Activated CD8-positive, alpha-beta memory T cell treated with anti-CD3 and anti-CD28 coated beads for 1 hour (primary cell): ENCODE measurements at regions not wholly inside any gene's neighbourhood (a gene's known extent, or its start where the extent isn't known, plus 50 kb on each side); places are given as distances from the start of the nearest gene placed in this dataset.
"Not testable (repeated sequence)": the region's sequence is repeated elsewhere in the genome, so short reads cannot be mapped to it uniquely, and the experiment has no call there.

ENCODE experiments used
- DNase-seq, 2 donors: peaks; one replicate each; pipeline ENCODE4 v3.0.0-alpha.2; 2020; ENCODE audit warnings: low read depth in 1 of 2; ENCODE audit errors: extremely low read depth in 1 of 2

- DNase-seq = no peak
Measured at GRCh38 chr10:30765022-30765615, 135.6 kb upstream of the LYZL2 start.

GRCh38 chr10:30763918-30764317 is 134.4 kb upstream of the LYZL2 start:
- DNase-seq = no peak

- no peak for DNase-seq
Measured at GRCh38 chr10:30762620-30763019, 133.1 kb upstream of the LYZL2 start.

GRCh38 chr10:30759423-30759822 is 129.9 kb upstream of the LYZL2 start:
- no peak for DNase-seq

GRCh38 chr10:30758338-30758737 is 128.8 kb upstream of the LYZL2 start:
- DNase-seq = no peak

- no peak for DNase-seq
Measured at GRCh38 chr10:30756896-30757295, 127.3 kb upstream of the LYZL2 start.

GRCh38 chr10:30756151-30756550 is 126.6 kb upstream of the LYZL2 start:
- no peak for DNase-seq

- DNase-seq = no peak
Measured at GRCh38 chr10:30755441-30755953, 125.9 kb upstream of the LYZL2 start.

- DNase-seq = no peak
Measured at GRCh38 chr10:30752481-30752881, 122.9 kb upstream of the LYZL2 start.

- DNase-seq = peak in 1 of 2 donors; percentile 33
Measured at GRCh38 chr10:30751678-30752331, 122.3 kb upstream of the LYZL2 start.

- no peak for DNase-seq
Measured at GRCh38 chr10:30750971-30751677, 121.6 kb upstream of the LYZL2 start.

GRCh38 chr10:30749385-30749784 is 119.8 kb upstream of the LYZL2 start:
- DNase-seq = no peak

- no peak for DNase-seq
Measured at GRCh38 chr10:30748152-30748973, 118.8 kb upstream of the LYZL2 start.

GRCh38 chr10:30747633-30748032 is 118.1 kb upstream of the LYZL2 start:
- no peak for DNase-seq

- DNase-seq = no peak
Measured at GRCh38 chr10:30745953-30746352, 116.4 kb upstream of the LYZL2 start.

GRCh38 chr10:30744106-30744505 is 114.6 kb upstream of the LYZL2 start:
- no peak for DNase-seq

GRCh38 chr10:30743586-30743985 is 114.0 kb upstream of the LYZL2 start:
- DNase-seq = no peak

- DNase-seq = no peak
Measured at GRCh38 chr10:30742471-30742870, 112.9 kb upstream of the LYZL2 start.

- not testable (repeated sequence) for DNase-seq
Measured at GRCh38 chr10:30740774-30741173, 111.2 kb upstream of the LYZL2 start.

GRCh38 chr10:30738416-30738815 is 108.9 kb upstream of the LYZL2 start:
- no peak for DNase-seq

- DNase-seq = no peak
Measured at GRCh38 chr10:30737931-30738391, 108.4 kb upstream of the LYZL2 start.
